SIG-M5 treated with dmso at 0.1 percent for 504 hours (cell line): ENCODE measurements at regions not wholly inside any gene's neighbourhood (a gene's known extent, or its start where the extent isn't known, plus 50 kb on each side); places are given as distances from the start of the nearest gene placed in this dataset.

Experiments
- DNase-seq: peaks from one replicate; lab custom pipeline; 2025; ENCODE audit not compliant: unreplicated experiment; lab: John Stamatoyannopoulos, UW

DNA sequence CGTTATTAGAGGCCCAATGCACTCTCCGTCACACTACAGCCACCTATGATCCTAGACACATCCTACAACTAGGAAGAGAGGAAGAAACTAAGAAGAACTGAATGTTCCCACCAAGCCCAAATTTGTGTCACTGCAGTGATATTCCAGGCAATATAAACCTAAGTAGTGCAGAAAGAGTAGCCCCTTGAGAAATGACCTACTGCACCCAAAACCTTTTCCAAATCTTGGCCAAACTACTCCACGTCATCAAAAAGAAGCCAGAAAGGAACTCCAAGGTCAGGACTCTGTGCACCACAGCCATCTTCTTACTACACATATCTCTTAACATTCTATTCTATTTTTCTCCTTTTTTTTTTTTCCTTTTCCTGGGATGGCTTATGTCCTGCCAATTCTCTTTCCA is 60.2 kb downstream of the ADAMTS1 start:
- no peak for DNase-seq

- no peak for DNase-seq
Measured at GRCh38 chr21:26783466-26784195, 61.6 kb downstream of the ADAMTS1 start.

DNA sequence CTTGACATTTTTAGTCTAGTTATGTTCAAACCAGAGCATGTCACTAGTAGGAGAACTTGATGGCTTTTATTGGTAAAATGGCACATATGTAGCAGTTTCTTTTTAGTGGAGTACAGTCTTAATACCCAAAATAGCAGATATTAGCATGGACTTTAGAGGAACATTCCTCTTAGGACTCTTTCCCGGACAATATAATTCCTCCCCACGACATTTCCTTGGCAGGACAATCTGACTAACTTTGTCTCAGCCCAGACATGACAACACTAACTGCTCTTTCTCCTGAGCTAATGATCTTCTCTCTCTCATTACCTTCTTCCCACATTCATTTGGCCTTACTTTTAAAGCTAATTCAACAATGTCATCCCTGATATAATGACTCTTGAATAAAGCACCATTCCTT is 62.5 kb downstream of the ADAMTS1 start:
- no peak for DNase-seq

- DNase-seq: no peak
Measured at GRCh38 chr21:26782331-26782730, 62.9 kb downstream of the ADAMTS1 start.

DNA sequence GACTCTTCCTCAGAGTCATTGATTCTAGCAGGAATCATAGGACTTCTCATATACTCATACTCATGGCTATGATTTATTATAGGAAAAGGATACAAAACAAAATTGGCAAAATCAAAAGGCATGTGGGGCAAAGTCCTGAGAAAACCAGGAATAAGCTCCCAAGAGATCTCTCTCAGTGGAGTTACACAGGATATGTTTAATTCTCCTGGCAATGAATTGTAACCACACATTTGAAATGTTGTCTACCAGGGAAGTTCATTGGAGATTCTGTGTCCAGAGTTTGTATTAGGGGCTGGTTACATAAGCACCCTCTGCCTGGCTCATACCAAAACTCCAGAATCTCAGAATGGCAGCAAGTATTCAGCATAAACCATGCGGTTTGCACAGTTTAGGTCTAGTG is 63.9 kb downstream of the ADAMTS1 start:
- no peak for DNase-seq

- no peak for DNase-seq
Measured at GRCh38 chr21:26777166-26777565, 68.0 kb downstream of the ADAMTS1 start.

DNA sequence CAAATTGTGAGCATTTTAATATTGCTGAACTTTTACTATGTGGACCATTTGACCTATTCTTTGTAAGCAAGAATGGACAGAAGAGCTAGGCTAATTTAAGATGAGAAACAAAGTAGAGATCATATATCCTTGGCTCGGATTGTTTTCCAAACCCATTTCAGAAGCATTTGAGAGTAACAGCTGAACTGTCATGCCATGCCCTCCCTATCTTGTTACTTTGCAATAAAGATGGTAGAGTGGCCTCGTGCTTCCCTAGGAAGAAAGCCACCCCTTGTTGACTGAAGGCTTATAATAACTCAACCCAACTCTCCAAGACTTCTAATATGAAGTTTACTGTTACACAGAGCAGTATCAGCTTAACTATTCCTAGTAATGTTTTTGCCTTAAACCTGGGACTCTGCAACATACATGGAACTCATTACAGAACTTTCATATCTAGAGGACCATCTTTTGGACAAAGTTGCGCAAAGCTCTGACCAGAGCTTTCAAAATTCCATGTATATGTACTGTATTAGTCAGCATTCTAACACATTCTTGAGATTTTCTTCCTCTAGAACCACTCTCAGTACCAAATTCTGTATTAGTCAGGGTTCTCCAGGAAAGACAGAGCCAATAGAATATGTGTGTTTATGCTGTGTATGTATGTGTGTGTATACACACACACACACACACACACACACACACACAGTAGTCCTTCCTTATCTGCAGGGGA is 68.7 kb downstream of the ADAMTS1 start:
- no peak for DNase-seq

DNA sequence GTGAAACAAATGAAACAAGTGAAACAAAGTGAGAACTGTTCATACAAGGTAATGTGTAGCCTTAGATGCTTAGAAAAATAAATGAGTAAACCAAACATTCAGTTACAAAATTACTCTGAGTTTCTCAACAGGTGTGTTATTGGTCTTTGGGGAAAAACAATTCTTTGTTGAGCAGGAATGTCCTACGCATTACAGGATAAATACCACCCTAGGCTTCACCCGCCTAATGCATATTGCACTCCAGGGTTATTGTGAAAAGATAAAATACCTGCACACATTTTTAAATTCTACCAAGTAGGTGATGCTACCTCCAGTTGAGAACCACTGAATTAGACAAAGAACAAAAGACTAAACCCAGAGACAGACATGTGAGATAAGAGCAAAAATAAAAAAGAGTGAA is 72.2 kb downstream of the ADAMTS1 start:
- no peak for DNase-seq

DNA sequence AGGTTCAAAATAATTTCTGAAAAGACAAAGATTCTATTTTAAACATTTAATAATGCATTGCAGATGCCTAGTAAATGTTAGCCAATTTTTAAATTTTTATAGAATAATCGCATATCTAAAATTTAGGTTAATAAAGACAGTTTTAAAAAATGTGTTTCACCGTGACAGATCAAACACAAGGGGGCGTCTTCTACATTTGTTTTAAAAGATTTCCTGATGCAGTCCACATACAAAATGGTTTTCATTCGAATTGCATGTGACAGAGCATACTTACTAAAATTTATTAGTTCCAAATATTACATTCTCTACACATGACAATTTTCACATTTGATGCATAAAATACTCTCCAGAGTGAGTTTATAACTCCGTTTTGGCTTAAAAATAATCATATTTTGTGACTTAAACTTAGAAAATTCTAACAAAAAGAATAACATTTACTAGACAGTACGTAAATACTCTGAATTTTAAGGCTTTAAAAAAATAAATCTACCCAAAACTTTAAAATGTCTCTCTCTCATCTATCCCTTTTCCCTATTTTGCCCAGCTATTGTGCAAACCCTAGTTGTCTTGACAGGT is 75.5 kb downstream of the ADAMTS1 start:
- peak; percentile 34 for DNase-seq

DNA sequence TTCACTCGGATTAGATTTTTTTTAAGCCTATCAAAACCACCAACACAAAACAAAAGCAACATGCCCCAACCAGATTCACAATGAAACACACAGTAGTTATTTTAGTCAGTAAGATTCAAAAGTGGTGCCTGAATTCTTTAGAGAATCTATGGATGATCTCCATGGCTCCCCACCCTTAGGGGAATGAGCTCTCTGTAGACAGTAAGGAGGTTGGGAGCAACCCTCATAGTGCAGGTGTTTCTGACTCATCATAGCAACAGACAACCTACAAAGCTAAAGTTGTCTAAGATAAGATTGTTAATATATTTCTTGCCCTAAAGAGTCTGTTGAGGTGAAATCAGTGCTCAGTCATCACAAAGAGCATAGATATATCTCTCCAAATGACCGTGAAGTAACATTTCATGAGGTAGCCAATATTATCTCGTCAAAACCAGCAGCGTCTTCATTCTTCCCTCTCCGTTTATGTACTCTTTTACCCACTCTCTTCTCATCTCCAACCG is 78.3 kb downstream of the ADAMTS1 start:
- DNase-seq: no peak

- no peak for DNase-seq
Measured at GRCh38 chr21:26761174-26761915, 83.9 kb downstream of the ADAMTS1 start.

DNA sequence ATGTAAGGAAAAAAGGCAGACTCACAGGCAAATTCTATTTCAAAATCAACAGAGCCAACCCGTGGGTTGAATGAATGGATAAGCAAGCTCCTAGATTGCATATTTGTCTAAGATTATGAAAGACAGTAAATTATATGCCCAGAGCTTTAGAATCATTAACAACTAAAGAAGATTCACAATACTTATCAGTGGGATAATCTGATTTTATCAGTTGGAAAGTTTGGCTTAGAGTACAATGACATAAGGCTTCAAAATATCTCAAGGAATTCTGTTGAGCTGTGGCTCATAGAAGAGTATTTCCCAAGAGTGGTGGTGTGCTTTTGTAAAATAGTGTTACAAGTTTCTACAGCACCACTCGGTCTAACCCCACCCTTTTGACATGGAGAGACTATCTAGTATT is 85.5 kb downstream of the ADAMTS1 start:
- DNase-seq: no peak

DNA sequence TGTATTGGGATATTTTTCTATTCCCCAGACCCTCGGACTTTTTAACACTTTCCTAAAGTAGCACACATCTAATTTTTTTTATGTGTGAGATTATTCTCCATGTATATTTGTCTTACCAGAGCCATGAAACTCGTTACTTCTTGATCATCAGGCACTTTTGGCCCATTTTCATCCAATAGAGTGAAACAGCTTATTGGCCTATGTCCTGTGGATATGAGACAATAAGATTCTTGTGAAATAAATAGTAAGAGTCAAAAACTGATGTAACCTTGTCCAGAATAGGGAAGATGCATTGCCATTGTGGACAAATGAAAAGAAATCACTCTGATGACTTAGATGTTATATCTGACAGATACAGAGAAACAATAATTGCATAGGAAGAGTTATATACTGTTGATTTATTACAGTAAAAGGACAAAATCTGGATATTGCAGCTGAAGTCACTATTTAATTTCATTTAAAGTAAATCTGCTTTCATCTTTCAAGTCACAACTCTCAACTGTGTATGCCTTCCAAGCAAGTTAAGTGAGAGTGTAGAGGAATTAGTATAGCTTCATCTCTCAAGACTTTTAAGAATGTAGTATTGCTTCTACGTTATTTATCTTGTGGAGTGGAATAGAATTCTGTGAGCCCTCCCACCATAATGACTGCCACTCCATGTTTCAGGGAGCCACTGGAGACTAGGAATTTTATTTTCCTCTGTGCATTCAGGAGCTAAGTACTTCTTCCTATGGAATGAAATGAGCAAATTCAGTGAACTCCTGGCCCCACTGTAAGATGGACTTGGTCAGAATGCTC is 86.9 kb downstream of the ADAMTS1 start:
- no peak for DNase-seq

GRCh38 chr21:26756491-26757159 is 88.6 kb downstream of the ADAMTS1 start:
- no peak for DNase-seq

DNA sequence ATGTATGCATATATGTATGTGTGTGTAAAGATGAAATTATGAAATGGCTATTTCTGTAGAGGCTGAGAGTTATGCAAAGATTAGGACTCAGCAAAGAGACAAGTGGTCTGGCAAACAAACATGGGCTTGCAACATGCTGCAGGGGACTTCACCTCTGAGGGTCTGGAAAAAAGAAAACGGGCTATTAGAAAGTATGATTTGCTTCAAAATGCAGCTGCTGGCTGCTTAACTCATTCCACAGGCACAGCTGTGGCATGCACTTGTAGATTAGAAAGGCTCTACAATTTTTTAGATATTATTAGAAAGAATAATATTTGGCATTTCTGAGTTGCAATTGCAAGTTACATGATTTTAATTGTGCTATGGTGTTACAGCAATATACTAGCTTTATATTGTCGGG is 90.4 kb downstream of the ADAMTS1 start:
- no peak for DNase-seq

- no peak for DNase-seq
Measured at GRCh38 chr21:26753822-26754221, 91.4 kb downstream of the ADAMTS1 start.

- no peak for DNase-seq
Measured at GRCh38 chr21:26752849-26753248, 92.4 kb downstream of the ADAMTS1 start.

- peak; percentile 8 for DNase-seq
Measured at GRCh38 chr21:26751305-26751704, 93.9 kb downstream of the ADAMTS1 start.

DNA sequence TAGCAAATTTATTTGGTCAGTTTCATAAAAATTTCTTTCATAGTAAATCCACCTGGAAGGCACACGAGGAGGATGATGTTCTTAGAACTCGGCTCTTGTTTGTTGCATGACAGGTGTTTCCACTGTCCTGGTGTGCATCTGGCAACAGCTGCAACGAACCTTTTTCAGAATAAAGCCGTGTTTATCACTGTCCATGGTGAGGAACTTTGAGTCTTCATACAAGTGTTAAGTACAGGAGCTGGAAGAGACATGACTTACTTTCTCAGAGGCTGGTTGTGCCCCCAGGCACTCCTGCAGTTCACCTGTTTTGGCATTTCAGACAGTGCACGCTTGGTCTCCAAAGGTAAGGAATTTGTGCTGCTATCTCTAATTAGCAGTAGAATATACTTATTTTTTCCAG is 97.1 kb downstream of the ADAMTS1 start:
- DNase-seq: no peak

DNA sequence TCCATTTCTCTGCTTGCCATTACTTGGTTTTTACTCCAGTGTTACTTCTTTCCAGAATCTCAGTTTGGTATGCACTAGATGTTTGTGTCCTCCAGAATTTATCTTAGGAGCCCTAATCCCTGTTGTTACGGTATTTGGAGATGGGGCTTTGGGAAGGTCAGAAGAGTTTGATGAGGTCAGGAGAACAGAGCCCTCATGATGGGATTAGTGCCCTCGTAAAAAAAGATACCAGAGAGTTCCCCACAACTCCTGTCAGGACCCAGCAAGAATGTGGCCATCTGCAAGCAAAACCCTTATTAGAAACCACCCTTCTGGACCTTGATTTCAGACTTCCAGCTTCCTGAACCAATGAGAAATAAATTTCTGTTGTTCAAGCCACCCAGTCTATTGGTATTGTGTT is 98.0 kb downstream of the ADAMTS1 start:
- DNase-seq: no peak
